HepG2 (cell line): ENCODE measurements at regions not wholly inside any gene's neighbourhood (a gene's known extent, or its start where the extent isn't known, plus 50 kb on each side); places are given as distances from the start of the nearest gene placed in this dataset.

Experiments used
- ATAC-seq: fragments of 200-7000 bp; cut with Tn5 transposase; 3 replicates; pipeline ENCODE4 v1.9.1; 2020; ENCODE audit warnings: mild to moderate bottlenecking, moderate library complexity
- BruUV-seq: library from RNA; stranded (reverse); fragments of 400-500 nt; replicated peaks from 2 replicates; lab custom pipeline; 2021; lab: Mats Ljungman, UMichigan
- CTCF ChIA-PET: fragments of 300-600 bp; formaldehyde crosslinking; extraction: SDS; loops from one replicate; lab custom pipeline; 2021; ENCODE audit warnings: low total read pairs, inconsistent platforms, low intra/inter-chr PET ratio; lab: Yijun Ruan, JAX
- POLR2A ChIA-PET: fragments of 350-600 bp; sonication (Branson Sonifier 250); formaldehyde crosslinking; loops from one replicate; lab custom pipeline; 2020; ENCODE audit warnings: antibody characterized with exemption, inconsistent platforms; lab: Yijun Ruan, JAX
- DNase-seq: peaks from one replicate; pipeline ENCODE4 v3.0.0-alpha.2; 2015; ENCODE audit warnings: low spot score
- FAIRE-seq: peaks from 3 replicates; lab custom pipeline; 2011; peaks lifted over from hg19 to GRCh38; lab: Jason Lieb, UNC
- H2AFZ ChIP-seq: one replicate; pipeline ENCODE4 v1.6.1; 2011; ENCODE audit warnings: low read length, inconsistent platforms
- H3K27ac ChIP-seq: fragments of 300-600 bp; 3 replicates; pipeline ENCODE4 v1.8.0; 2011; ENCODE audit warnings: mixed run types, mild to moderate bottlenecking, mixed read lengths, low read length, inconsistent platforms; ENCODE audit not compliant: insufficient read depth; ENCODE audit errors: extremely low read length
- H3K27me3 ChIP-seq, 2 experiments: fragments of 200-600 bp in 1 of 2; 2 replicates in 1 of 2; 3 replicates in 1 of 2; pipeline versions ENCODE4 v1.6.0 to v1.8.0; 2011; ENCODE audit warnings: low read length in 2 of 2, mild to moderate bottlenecking in 2 of 2, moderate library complexity in 2 of 2, inconsistent platforms in 1 of 2; ENCODE audit not compliant: insufficient read depth in 2 of 2, control insufficient read depth in 1 of 2
- H3K36me3 ChIP-seq, 2 experiments: fragments of 200-600 bp in 1 of 2; replicated peaks in 1 of 2; 2 replicates in 1 of 2; 3 replicates in 1 of 2; pipeline versions ENCODE4 v1.5.1 to v1.8.0; 2011; ENCODE audit warnings: low read length in 2 of 2, inconsistent platforms in 1 of 2; ENCODE audit not compliant: insufficient read depth in 2 of 2, control insufficient read depth in 1 of 2
- H3K4me1 ChIP-seq: 2 replicates; pipeline ENCODE4 v1.5.1; 2012; ENCODE audit warnings: low read length, inconsistent platforms; ENCODE audit not compliant: insufficient read depth
- H3K4me2 ChIP-seq: 2 replicates; pipeline ENCODE4 v1.6.0; 2011; ENCODE audit warnings: low read depth, low read length, inconsistent platforms
- H3K4me3 ChIP-seq, 3 experiments: fragments of 200-600 bp in 1 of 3; sonication (generic), shearing (Covaris generic) in 1 of 3; replicated peaks in 1 of 3; 2 replicates each; pipeline ENCODE4 v1.5.1; 2011 to 2016; ENCODE audit warnings: low read length in 3 of 3, inconsistent platforms in 2 of 3, low read depth in 2 of 3, mild to moderate bottlenecking in 2 of 3, control low read depth in 1 of 3, mixed read lengths in 1 of 3; ENCODE audit not compliant: insufficient read depth in 1 of 3
- H3K79me2 ChIP-seq: one replicate; pipeline ENCODE4 v1.6.1; 2011; ENCODE audit warnings: low read length, inconsistent platforms; ENCODE audit not compliant: insufficient read depth
- H3K9ac ChIP-seq: 2 replicates; pipeline ENCODE4 v1.6.0; 2011; ENCODE audit warnings: mild to moderate bottlenecking, low read depth, low read length, inconsistent platforms; ENCODE audit not compliant: insufficient read depth
- H3K9me3 ChIP-seq: 2 replicates; pipeline ENCODE4 v1.5.1; 2012; ENCODE audit warnings: mild to moderate bottlenecking, low read length
- H4K20me1 ChIP-seq: 2 replicates; pipeline ENCODE4 v1.6.0; 2011; ENCODE audit warnings: inconsistent platforms, mild to moderate bottlenecking, low read length, moderate library complexity; ENCODE audit not compliant: insufficient read depth
- EP300 ChIP-seq, 3 experiments: sonication (generic) in 1 of 3; formaldehyde crosslinking in 1 of 3; IDR thresholded peaks; 2 replicates each; pipeline versions ENCODE4 v1.5.1 to v1.6.1; 2011 to 2020; ENCODE audit warnings: low read depth in 2 of 3, low read length in 2 of 3, borderline replicate concordance in 1 of 3, improper control_type of control experiment in 1 of 3, mild to moderate bottlenecking in 1 of 3, missing genetic modification reagents in 1 of 3, moderate library complexity in 1 of 3
- HNF4G ChIP-seq, 2 experiments: sonication (generic) in 1 of 2; formaldehyde crosslinking in 1 of 2; IDR thresholded peaks; 2 replicates each; pipeline versions ENCODE4 v1.4.0 to v1.6.1; 2011 to 2020; ENCODE audit warnings: borderline replicate concordance in 2 of 2, low read depth in 2 of 2, mild to moderate bottlenecking in 2 of 2, low read length in 1 of 2, missing genetic modification reagents in 1 of 2, moderate library complexity in 1 of 2
- REPIN1 ChIP-seq: sonication (generic); formaldehyde crosslinking; IDR thresholded peaks from 2 replicates; pipeline ENCODE4 v1.8.0; 2022; ENCODE audit warnings: missing genetic modification reagents, low read depth, mild to moderate bottlenecking, borderline replicate concordance
- SRF ChIP-seq: IDR thresholded peaks from 2 replicates; pipeline ENCODE4 v1.6.1; 2011; ENCODE audit warnings: mild to moderate bottlenecking, low read depth, low read length, moderate library complexity
- TOPORS ChIP-seq: sonication (generic); formaldehyde crosslinking; IDR thresholded peaks from 2 replicates; pipeline ENCODE4 v1.8.0; 2023; ENCODE audit warnings: mild to moderate bottlenecking, missing genetic modification reagents
- TP53 ChIP-seq: sonication (generic); formaldehyde crosslinking; conservative IDR thresholded peaks from 2 replicates; pipeline ENCODE4 v1.4.0; 2020; ENCODE audit warnings: missing genetic modification reagents
- ZNF142 ChIP-seq: sonication (generic); formaldehyde crosslinking; IDR thresholded peaks from 2 replicates; pipeline ENCODE4 v1.4.0; 2020; ENCODE audit warnings: missing genetic modification reagents
- ZNF296 ChIP-seq: sonication (generic); formaldehyde crosslinking; conservative IDR thresholded peaks from 2 replicates; pipeline ENCODE4 v1.5.0; 2020; ENCODE audit warnings: mild to moderate bottlenecking, missing genetic modification reagents
- ZSCAN25 ChIP-seq: sonication (generic); formaldehyde crosslinking; IDR thresholded peaks from 2 replicates; pipeline ENCODE4 v1.8.0; 2022; ENCODE audit warnings: mild to moderate bottlenecking, missing genetic modification reagents
- ZSCAN9 ChIP-seq: IDR thresholded peaks from 2 replicates; pipeline ENCODE4 v1.6.1; 2016; ENCODE audit warnings: borderline replicate concordance
- WGBS: methylation state at CpG from one replicate; pipeline ENCODE4 v1.1.6; 2017; ENCODE audit warnings: low lambda C conversion rate; 5-methylcytosine and 5-hydroxymethylcytosine counted together
- in situ Hi-C: cut with HindIII; loops from 2 replicates; pipeline ENCODE4 v1.10.0; 2017; ENCODE audit warnings: low pct_unique_long_range_greater_than_20kb; ENCODE audit not compliant: extremely low pct_ligation_motif_present
- intact Hi-C: fragments of 100-400 bp; cut with micrococcal nuclease; formaldehyde crosslinking; loops from one replicate; pipeline ENCODE4 v1.10.0; 2022; ENCODE audit not compliant: unreplicated experiment
- TF ChIP-seq, protein P1 (sequence below): sonication (generic); formaldehyde crosslinking; IDR thresholded peaks from 2 replicates; pipeline ENCODE4 v1.4.0; 2020; ENCODE audit warnings: missing genetic modification reagents
- TF ChIP-seq, protein P2 (sequence below): sonication (generic); formaldehyde crosslinking; IDR thresholded peaks from 2 replicates; pipeline ENCODE4 v1.4.0; 2020; ENCODE audit warnings: mild to moderate bottlenecking, low read depth, missing genetic modification reagents

- TF ChIP-seq ZNF142 (CRISPR knock-in tag) (no peak), HNF4G (IDR thresholded peaks at IDR 0.05; ENCODE audit: borderline replicate concordance, low read depth, low read length) (no peak), HNF4G (CRISPR knock-in tag; IDR thresholded peaks at IDR 0.05; ENCODE audit: borderline replicate concordance, low read depth) (no peak), REPIN1 (no peak), TP53 (no peak), EP300 (IDR thresholded peaks at IDR 0.05; ENCODE audit: low read depth in 2 of 2, low read length in 2 of 2) (no peak), EP300 (CRISPR knock-in tag; IDR thresholded peaks at IDR 0.05; ENCODE audit: borderline replicate concordance) (no peak)
Measured at GRCh38 chr4:55763996-55764395, 55.6 kb upstream of the EXOC1L start (continued).

GRCh38 chr4:55765070-55765469 lies 54.5 kb upstream of the EXOC1L start:
- no TSS peak for BruUV-seq
- no peaks in the 10 kb centered on the region for H3K79me2 ChIP-seq
- no peak overlapping the region for H3K4me3 ChIP-seq
- H3K9ac ChIP-seq = no peak overlapping the region
- H3K4me2 ChIP-seq = no peak overlapping the region
- intact Hi-C loops (no loop called here), in situ Hi-C loops (no loop called here)
- ChIA-PET POLR2A (no interaction called here), CTCF (no interaction called here)
- H3K9me3 ChIP-seq = no peaks in the 10 kb centered on the region
- H3K36me3 ChIP-seq = no peaks in the 10 kb centered on the region
- H3K4me1 ChIP-seq = no peaks in the 10 kb centered on the region
- WGBS = 24% methylated on average over 5 of the region's 6 CpGs
- no peak for FAIRE-seq
- no peak for ATAC-seq
- no peak for DNase-seq
- H3K27ac ChIP-seq = no peak overlapping the region
- no peaks in the 10 kb centered on the region for H4K20me1 ChIP-seq
- H2AFZ ChIP-seq = no peak overlapping the region
- H3K27me3 ChIP-seq = no peaks in the 10 kb centered on the region
- TF ChIP-seq TOPORS (no peak), ZSCAN25 (no peak), SRF (no peak), ZSCAN9 (CRISPR knock-in tag) (no peak), ZNF296 (CRISPR knock-in tag) (no peak)
- TF ChIP-seq, protein P1, sequence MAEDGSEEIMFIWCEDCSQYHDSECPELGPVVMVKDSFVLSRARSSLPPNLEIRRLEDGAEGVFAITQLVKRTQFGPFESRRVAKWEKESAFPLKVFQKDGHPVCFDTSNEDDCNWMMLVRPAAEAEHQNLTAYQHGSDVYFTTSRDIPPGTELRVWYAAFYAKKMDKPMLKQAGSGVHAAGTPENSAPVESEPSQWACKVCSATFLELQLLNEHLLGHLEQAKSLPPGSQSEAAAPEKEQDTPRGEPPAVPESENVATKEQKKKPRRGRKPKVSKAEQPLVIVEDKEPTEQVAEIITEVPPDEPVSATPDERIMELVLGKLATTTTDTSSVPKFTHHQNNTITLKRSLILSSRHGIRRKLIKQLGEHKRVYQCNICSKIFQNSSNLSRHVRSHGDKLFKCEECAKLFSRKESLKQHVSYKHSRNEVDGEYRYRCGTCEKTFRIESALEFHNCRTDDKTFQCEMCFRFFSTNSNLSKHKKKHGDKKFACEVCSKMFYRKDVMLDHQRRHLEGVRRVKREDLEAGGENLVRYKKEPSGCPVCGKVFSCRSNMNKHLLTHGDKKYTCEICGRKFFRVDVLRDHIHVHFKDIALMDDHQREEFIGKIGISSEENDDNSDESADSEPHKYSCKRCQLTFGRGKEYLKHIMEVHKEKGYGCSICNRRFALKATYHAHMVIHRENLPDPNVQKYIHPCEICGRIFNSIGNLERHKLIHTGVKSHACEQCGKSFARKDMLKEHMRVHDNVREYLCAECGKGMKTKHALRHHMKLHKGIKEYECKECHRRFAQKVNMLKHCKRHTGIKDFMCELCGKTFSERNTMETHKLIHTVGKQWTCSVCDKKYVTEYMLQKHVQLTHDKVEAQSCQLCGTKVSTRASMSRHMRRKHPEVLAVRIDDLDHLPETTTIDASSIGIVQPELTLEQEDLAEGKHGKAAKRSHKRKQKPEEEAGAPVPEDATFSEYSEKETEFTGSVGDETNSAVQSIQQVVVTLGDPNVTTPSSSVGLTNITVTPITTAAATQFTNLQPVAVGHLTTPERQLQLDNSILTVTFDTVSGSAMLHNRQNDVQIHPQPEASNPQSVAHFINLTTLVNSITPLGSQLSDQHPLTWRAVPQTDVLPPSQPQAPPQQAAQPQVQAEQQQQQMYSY (CRISPR knock-in tag) = no peak
- TF ChIP-seq, protein P2, sequence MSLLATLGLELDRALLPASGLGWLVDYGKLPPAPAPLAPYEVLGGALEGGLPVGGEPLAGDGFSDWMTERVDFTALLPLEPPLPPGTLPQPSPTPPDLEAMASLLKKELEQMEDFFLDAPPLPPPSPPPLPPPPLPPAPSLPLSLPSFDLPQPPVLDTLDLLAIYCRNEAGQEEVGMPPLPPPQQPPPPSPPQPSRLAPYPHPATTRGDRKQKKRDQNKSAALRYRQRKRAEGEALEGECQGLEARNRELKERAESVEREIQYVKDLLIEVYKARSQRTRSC (CRISPR knock-in tag) = no peak
